Sigmoid colon (tissue), 6 donors: ENCODE measurements at regions not wholly inside any gene's neighbourhood (a gene's known extent, or its start where the extent isn't known, plus 50 kb on each side); places are given as distances from the start of the nearest gene placed in this dataset.

ENCODE experiments used
- DNase-seq: peaks from one replicate; pipeline ENCODE4 v3.0.0-alpha.2; 2019
- H3K27ac ChIP-seq, 4 donors: fragments of 200-600 bp; sonication (generic); one replicate each; pipeline ENCODE4 v1.5.1; 2016 to 2019; ENCODE audit warnings: mild to moderate bottlenecking in 1 of 4
- H3K27me3 ChIP-seq, 3 donors: fragments of 200-600 bp; sonication (generic); one replicate each; pipeline ENCODE4 v1.5.1; 2019; ENCODE audit warnings: mild to moderate bottlenecking in 1 of 3
- H3K36me3 ChIP-seq, 4 donors: fragments of 200-600 bp; sonication (generic); one replicate each; pipeline ENCODE4 v1.5.1; 2016 to 2019
- H3K4me1 ChIP-seq, 4 donors: fragments of 200-600 bp; sonication (generic); one replicate each; pipeline ENCODE4 v1.5.1; 2017 to 2019
- H3K4me3 ChIP-seq, 4 donors: fragments of 200-600 bp; sonication (generic); one replicate each; pipeline ENCODE4 v1.5.1; 2017 to 2019; ENCODE audit warnings: mild to moderate bottlenecking in 2 of 4, moderate library complexity in 1 of 4
- H3K9me3 ChIP-seq, 4 donors: fragments of 200-600 bp in 3 of 4; sonication (generic) in 3 of 4; one replicate each; pipeline versions ENCODE4 v1.5.1 to v1.6.1; 2013 to 2019
- EP300 ChIP-seq, 4 donors: sonication (generic); formaldehyde crosslinking; IDR thresholded peaks; one replicate each; pipeline ENCODE4 v1.6.1; 2017; ENCODE audit warnings: antibody characterized with exemption in 4 of 4
- POLR2A ChIP-seq, 2 donors: fragments of 450-650 bp; IDR thresholded peaks; one replicate each; pipeline ENCODE4 v1.6.1; 2016; ENCODE audit warnings: antibody characterized with exemption in 2 of 2, mild to moderate bottlenecking in 2 of 2, moderate library complexity in 2 of 2
- POLR2AphosphoS5 ChIP-seq, 4 donors: sonication (generic); formaldehyde crosslinking; IDR thresholded peaks; one replicate each; pipeline ENCODE4 v1.6.1; 2017; ENCODE audit warnings: antibody characterized with exemption in 4 of 4
- WGBS, 2 donors: extraction: QIAGEN DNeasy Blood & Tissue Kit; methylation state at CpG; one replicate each; pipeline ENCODE4 v1.1.7; 2013; 5-methylcytosine and 5-hydroxymethylcytosine counted together
- intact Hi-C: fragments of 100-400 bp; cut with DNase I; formaldehyde crosslinking; loops from one replicate; pipeline ENCODE4 v1.15.1; 2023
- TF ChIP-seq, protein P1 (sequence below), 4 experiments: fragments of 450-650 bp in 3 of 4; fragments of 200-600 bp in 1 of 4; IDR thresholded peaks; one replicate each; pipeline ENCODE4 v1.5.1; 2016 to 2019; ENCODE audit warnings: antibody characterized with exemption in 4 of 4, mild to moderate bottlenecking in 3 of 4, moderate library complexity in 2 of 4
- donor health status: healthy with polysubstance abuse.
- donor health status: healthy.

DNA sequence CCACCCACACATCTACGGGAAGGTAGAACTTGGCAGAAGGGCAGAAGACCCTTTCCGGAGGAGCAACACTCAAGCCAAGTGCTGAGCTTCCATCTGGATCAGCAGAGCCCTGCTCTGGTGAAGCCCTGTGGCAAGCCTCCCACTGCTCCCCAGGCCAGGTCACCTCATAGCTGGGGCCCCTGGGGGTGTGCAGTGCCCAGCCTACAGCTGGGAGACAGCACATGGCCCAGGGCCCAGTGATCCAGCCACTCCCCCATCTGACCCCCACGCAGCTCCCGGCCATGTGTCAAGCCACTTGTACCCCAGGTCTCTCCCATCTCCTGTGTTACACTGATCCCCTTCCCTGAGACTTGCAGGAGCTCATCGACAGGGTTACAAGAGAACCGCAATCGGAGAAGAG lies 95.7 kb downstream of the RBFOX3 start:
- no peak overlapping the region for H3K4me3 ChIP-seq
- TF ChIP-seq POLR2AphosphoS5 (IDR thresholded peaks at IDR 0.05) (no peak), POLR2A (IDR thresholded peaks at IDR 0.05) (no peak), EP300 (IDR thresholded peaks at IDR 0.05) (no peak)
- TF ChIP-seq, protein P1, sequence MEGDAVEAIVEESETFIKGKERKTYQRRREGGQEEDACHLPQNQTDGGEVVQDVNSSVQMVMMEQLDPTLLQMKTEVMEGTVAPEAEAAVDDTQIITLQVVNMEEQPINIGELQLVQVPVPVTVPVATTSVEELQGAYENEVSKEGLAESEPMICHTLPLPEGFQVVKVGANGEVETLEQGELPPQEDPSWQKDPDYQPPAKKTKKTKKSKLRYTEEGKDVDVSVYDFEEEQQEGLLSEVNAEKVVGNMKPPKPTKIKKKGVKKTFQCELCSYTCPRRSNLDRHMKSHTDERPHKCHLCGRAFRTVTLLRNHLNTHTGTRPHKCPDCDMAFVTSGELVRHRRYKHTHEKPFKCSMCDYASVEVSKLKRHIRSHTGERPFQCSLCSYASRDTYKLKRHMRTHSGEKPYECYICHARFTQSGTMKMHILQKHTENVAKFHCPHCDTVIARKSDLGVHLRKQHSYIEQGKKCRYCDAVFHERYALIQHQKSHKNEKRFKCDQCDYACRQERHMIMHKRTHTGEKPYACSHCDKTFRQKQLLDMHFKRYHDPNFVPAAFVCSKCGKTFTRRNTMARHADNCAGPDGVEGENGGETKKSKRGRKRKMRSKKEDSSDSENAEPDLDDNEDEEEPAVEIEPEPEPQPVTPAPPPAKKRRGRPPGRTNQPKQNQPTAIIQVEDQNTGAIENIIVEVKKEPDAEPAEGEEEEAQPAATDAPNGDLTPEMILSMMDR (IDR thresholded peaks at IDR 0.05): no peak
- H3K27ac ChIP-seq: no peak overlapping the region
- intact Hi-C loops: no loop called here
- H3K4me1 ChIP-seq: peaks cover 0 to 27% (median 16%) of the 10 kb centered on the region in 4 donors
- H3K9me3 ChIP-seq: no peaks in the 10 kb centered on the region
- no peaks in the 10 kb centered on the region for H3K27me3 ChIP-seq
- DNase-seq: no peak
- WGBS, 2 donors: 87 to 90% methylated on average over 7 of the region's 7 CpGs
- peaks cover 0 to 3% (median 0%) of the 10 kb centered on the region in 4 donors for H3K36me3 ChIP-seq

DNA sequence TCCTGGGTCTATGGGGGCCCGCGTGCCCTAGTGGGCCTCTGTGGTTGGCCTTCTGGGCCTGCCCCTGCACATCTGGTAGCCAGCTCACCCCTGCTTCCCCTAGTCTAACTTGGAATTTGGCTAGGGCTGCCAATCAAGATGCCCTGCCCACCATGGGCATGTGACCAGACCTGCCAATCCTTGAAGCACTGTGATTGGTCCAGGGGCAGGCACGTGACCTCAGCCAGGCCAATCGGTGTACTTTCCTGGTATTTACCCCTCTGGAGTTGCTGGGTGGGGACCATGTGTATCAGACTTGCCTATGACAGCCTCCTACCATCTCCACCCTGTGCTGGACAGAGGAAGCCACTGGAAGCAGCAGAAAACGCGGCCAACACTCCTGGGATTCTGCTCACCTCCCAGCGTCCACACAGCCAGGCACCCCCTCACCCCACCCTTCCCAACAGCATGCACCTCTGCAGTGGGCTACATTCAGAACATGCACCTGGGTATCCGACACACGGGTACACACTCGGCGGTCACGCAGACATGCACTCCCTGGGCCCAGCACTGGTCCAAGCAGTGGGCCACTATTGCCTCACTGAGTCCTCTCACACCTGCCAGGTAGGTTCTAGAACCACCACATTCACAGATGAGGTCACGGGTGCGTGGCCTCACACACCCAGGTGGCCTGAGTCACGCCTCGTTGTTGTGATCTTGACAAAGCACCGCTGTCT lies 96.9 kb downstream of the RBFOX3 start:
- WGBS, 2 donors: 92 to 94% methylated on average over 17 of the region's 17 CpGs
- Histone ChIP-seq H3K27me3 (no peaks in the 10 kb centered on the region), H3K9me3 (no peaks in the 10 kb centered on the region), H3K4me1 (peaks cover 0 to 32% (median 17%) of the 10 kb centered on the region in 4 donors), H3K36me3 (peaks cover 0 to 3% (median 1%) of the 10 kb centered on the region in 4 donors), H3K27ac (no peak overlapping the region), H3K4me3 (no peak overlapping the region)
- intact Hi-C loops: no loop called here
- DNase-seq: no peak
- TF ChIP-seq, protein P1 (IDR thresholded peaks at IDR 0.05): no peak
- no peak for TF ChIP-seq POLR2A (IDR thresholded peaks at IDR 0.05)
- no peak for TF ChIP-seq EP300 (IDR thresholded peaks at IDR 0.05)
- no peak for TF ChIP-seq POLR2AphosphoS5 (IDR thresholded peaks at IDR 0.05)

DNA sequence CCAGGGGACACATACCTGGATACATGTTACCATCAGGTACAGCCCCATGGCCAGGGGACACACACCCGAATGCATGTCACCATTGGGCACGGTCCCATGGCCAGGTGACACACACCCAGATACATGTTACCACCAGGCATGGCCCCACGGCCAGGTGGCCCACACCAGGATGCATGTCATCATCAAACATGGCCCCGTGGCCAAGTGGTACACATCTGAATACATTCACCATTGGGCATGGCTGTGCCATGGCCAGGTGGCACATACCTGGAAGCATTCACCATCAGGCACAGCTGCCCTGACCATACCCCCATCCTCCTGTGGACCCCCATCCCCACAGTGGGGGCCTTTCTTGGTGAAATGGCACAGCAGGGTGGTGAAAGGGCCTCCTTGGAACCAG lies 97.6 kb downstream of the RBFOX3 start:
- TF ChIP-seq EP300 (IDR thresholded peaks at IDR 0.05): no peak
- intact Hi-C loops: no loop called here
- WGBS, 2 donors: 84 to 95% methylated on average over 4 of the region's 4 CpGs

DNA sequence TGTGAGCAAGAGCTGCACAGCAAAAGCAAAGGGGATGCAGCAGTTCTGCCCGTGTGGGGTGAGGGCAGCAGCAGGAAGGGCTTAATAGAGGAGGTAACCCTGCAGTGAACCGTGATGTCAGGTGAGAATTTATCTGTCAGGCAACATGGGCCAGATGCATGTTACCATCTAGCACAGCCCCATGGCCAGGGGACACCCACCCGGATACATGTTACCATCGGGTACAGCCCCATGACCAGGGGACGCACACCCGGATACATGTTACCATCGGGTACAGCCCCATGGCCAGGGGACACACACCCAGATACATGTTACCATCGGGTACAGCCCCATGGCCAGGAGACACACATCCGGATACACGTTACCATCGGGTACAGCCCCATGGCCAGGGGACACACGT lies 99.4 kb downstream of the RBFOX3 start:
- Histone ChIP-seq H3K36me3 (peaks cover 0 to 3% (median 1%) of the 10 kb centered on the region in 4 donors), H3K4me1 (peaks cover 0 to 37% (median 25%) of the 10 kb centered on the region in 4 donors), H3K4me3 (no peak overlapping the region), H3K27me3 (no peaks in the 10 kb centered on the region), H3K27ac (no peak overlapping the region), H3K9me3 (no peaks in the 10 kb centered on the region)
- DNase-seq: no peak
- WGBS, 2 donors: 94 to 96% methylated on average over 12 of the region's 12 CpGs
- TF ChIP-seq, protein P1 (IDR thresholded peaks at IDR 0.05): no peak
- TF ChIP-seq EP300 (IDR thresholded peaks at IDR 0.05) (no peak), POLR2A (IDR thresholded peaks at IDR 0.05) (no peak), POLR2AphosphoS5 (IDR thresholded peaks at IDR 0.05) (no peak)
- intact Hi-C loops: no loop called here

More for the DNA sequence above, 97.6 kb downstream of the RBFOX3 start:
- H3K4me1 ChIP-seq: peaks cover 0 to 39% (median 24%) of the 10 kb centered on the region in 4 donors
- no peak for DNase-seq
- no peaks in the 10 kb centered on the region for H3K9me3 ChIP-seq
- no peaks in the 10 kb centered on the region for H3K27me3 ChIP-seq
- H3K36me3 ChIP-seq: peaks cover 0 to 3% (median 1%) of the 10 kb centered on the region in 4 donors
- no peak overlapping the region for H3K4me3 ChIP-seq
- H3K27ac ChIP-seq: no peak overlapping the region

DNA sequence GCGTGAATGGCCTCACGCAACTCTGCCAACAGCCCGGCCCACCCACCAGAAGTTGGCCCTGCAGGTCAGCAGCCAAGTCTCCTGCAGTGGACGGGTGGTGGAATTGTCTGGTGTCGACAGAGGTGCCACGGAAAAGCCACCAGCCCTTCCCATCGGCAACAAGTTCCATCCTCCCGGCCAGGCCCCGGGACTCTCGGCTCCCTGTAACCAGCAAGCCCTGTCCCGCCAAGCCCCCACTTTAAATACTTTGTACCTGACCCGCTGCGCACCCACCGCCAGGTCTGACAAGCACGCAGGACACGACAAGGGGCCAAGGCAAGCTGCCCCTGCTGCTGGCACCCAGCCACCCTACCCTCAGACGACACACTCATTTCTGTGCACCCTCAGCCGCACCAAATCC lies 100.8 kb downstream of the RBFOX3 start:
- TF ChIP-seq POLR2AphosphoS5 (IDR thresholded peaks at IDR 0.05) (no peak), EP300 (IDR thresholded peaks at IDR 0.05) (no peak), POLR2A (IDR thresholded peaks at IDR 0.05) (no peak)
- TF ChIP-seq, protein P1 (IDR thresholded peaks at IDR 0.05): no peak
- 88 to 90% methylated on average over 18 of the region's 18 CpGs for WGBS, 2 donors
- Histone ChIP-seq H3K27ac (no peak overlapping the region), H3K9me3 (no peaks in the 10 kb centered on the region), H3K4me1 (peaks cover 0 to 32% (median 16%) of the 10 kb centered on the region in 4 donors), H3K36me3 (peaks cover 0 to 3% (median 0%) of the 10 kb centered on the region in 4 donors), H3K27me3 (no peaks in the 10 kb centered on the region), H3K4me3 (no peak overlapping the region)
- no peak for DNase-seq
- intact Hi-C loops: no loop called here
